Upper lobe of left lung (tissue), 6 donors: ENCODE measurements at regions not wholly inside any gene's neighbourhood (a gene's known extent, or its start where the extent isn't known, plus 50 kb on each side); places are given as distances from the start of the nearest gene placed in this dataset.

Source experiments
- ATAC-seq, 2 donors: fragments of 200-7000 bp; cut with Tn5 transposase; one replicate each; pipeline ENCODE4 v1.9.1; 2022; ENCODE audit warnings: mild to moderate bottlenecking in 2 of 2, moderate library complexity in 2 of 2; ENCODE audit not compliant: low FRiP score in 2 of 2
- DNase-seq, 2 donors: peaks; one replicate each; pipeline ENCODE4 v3.0.0-alpha.2; 2019 to 2020
- H3K27ac ChIP-seq, 4 donors: fragments of 200-600 bp; sonication (generic); one replicate each; pipeline ENCODE4 v1.5.1; 2016 to 2019
- H3K27me3 ChIP-seq, 4 donors: fragments of 200-600 bp; sonication (generic); one replicate each; pipeline ENCODE4 v1.5.1; 2017 to 2019
- H3K36me3 ChIP-seq, 4 donors: fragments of 200-600 bp; sonication (generic); one replicate each; pipeline ENCODE4 v1.5.1; 2016 to 2019
- H3K4me1 ChIP-seq, 4 donors: fragments of 200-600 bp; sonication (generic); one replicate each; pipeline ENCODE4 v1.5.1; 2018 to 2019
- H3K4me3 ChIP-seq, 4 donors: fragments of 200-600 bp; sonication (generic); one replicate each; pipeline ENCODE4 v1.5.1; 2017 to 2019; ENCODE audit warnings: mild to moderate bottlenecking in 2 of 4, moderate library complexity in 1 of 4
- H3K9me3 ChIP-seq, 4 donors: fragments of 200-600 bp; sonication (generic); one replicate each; pipeline ENCODE4 v1.5.1; 2018 to 2019
- CTCF ChIP-seq, 6 experiments: fragments of 450-650 bp in 4 of 6; fragments of 200-600 bp in 2 of 6; sonication (generic) in 2 of 6; IDR thresholded peaks; one replicate each; pipeline ENCODE4 v1.5.1; 2016 to 2019; ENCODE audit warnings: antibody characterized with exemption in 6 of 6
- EP300 ChIP-seq, 4 donors: sonication (generic); formaldehyde crosslinking; IDR thresholded peaks; one replicate each; pipeline ENCODE4 v1.5.1; 2017; ENCODE audit warnings: antibody characterized with exemption in 4 of 4, control low read depth in 2 of 4
- POLR2A ChIP-seq, 4 donors: fragments of 450-650 bp; IDR thresholded peaks; one replicate each; pipeline ENCODE4 v1.5.1; 2016 to 2017; ENCODE audit warnings: antibody characterized with exemption in 4 of 4, mild to moderate bottlenecking in 2 of 4
- POLR2AphosphoS5 ChIP-seq, 2 donors: sonication (generic); formaldehyde crosslinking; IDR thresholded peaks; one replicate each; pipeline ENCODE4 v1.5.1; 2017; ENCODE audit warnings: antibody characterized with exemption in 2 of 2
- WGBS, 2 donors: methylation state at CpG; one replicate each; pipeline ENCODE4 v1.1.5; 2017 to 2018; 5-methylcytosine and 5-hydroxymethylcytosine counted together
- donor health status: DM: no; HTN: no; CAD: no; lungs with moderate emphysema.
- donor health status: DM: no; HTN: yes; CAD: no; lungs with severe emphysema.

GRCh38 chr17:79438546-79439334 lies 172.1 kb downstream of the RBFOX3 start:
- Histone ChIP-seq H3K27me3 (peaks cover 0 to 5% (median 0%) of the 10 kb centered on the region in 4 donors), H3K36me3 (no peaks in the 10 kb centered on the region), H3K4me3 (no peak overlapping the region), H3K9me3 (no peaks in the 10 kb centered on the region), H3K27ac (no peak overlapping the region), H3K4me1 (no peaks in the 10 kb centered on the region)
- TF ChIP-seq POLR2A (IDR thresholded peaks at IDR 0.05) (no peak), CTCF (IDR thresholded peaks at IDR 0.05) (no peak), EP300 (IDR thresholded peaks at IDR 0.05) (no peak), POLR2AphosphoS5 (IDR thresholded peaks at IDR 0.05) (no peak)
- 69 to 73% methylated on average over 22 to 23 of the region's 23 CpGs for WGBS, 2 donors
- ATAC-seq = no peak
- peak in 1 of 2 donors; percentile 35 for DNase-seq

GRCh38 chr17:79438058-79438457 lies 172.8 kb downstream of the RBFOX3 start:
- no peak for TF ChIP-seq EP300 (IDR thresholded peaks at IDR 0.05)
- no peak for TF ChIP-seq POLR2A (IDR thresholded peaks at IDR 0.05)
- TF ChIP-seq CTCF (IDR thresholded peaks at IDR 0.05) = no peak
- TF ChIP-seq POLR2AphosphoS5 (IDR thresholded peaks at IDR 0.05) = no peak
- Histone ChIP-seq H3K27me3 (peaks cover 0 to 5% (median 0%) of the 10 kb centered on the region in 4 donors), H3K36me3 (no peaks in the 10 kb centered on the region), H3K9me3 (no peaks in the 10 kb centered on the region), H3K4me1 (no peaks in the 10 kb centered on the region), H3K4me3 (no peak overlapping the region), H3K27ac (no peak overlapping the region)
- DNase-seq = no peak
- no peak for ATAC-seq
- 77 to 80% methylated on average over 1 to 4 of the region's 4 CpGs for WGBS, 2 donors

- H3K27ac ChIP-seq = no peak overlapping the region
- no peaks in the 10 kb centered on the region for H3K36me3 ChIP-seq
- peaks cover 0 to 5% (median 0%) of the 10 kb centered on the region in 4 donors for H3K27me3 ChIP-seq
- no peaks in the 10 kb centered on the region for H3K9me3 ChIP-seq
- DNase-seq (peak in 1 of 2 donors; percentile 70), ATAC-seq (no peak)
- no peaks in the 10 kb centered on the region for H3K4me1 ChIP-seq
- TF ChIP-seq POLR2A (IDR thresholded peaks at IDR 0.05) (no peak), CTCF (IDR thresholded peaks at IDR 0.05) (no peak), EP300 (IDR thresholded peaks at IDR 0.05) (no peak), POLR2AphosphoS5 (IDR thresholded peaks at IDR 0.05) (no peak)
- no peak overlapping the region for H3K4me3 ChIP-seq
- 64 to 66% methylated on average over 5 to 10 of the region's 11 CpGs for WGBS, 2 donors
Measured at GRCh38 chr17:79437081-79437480, 173.8 kb downstream of the RBFOX3 start.

- H3K36me3 ChIP-seq = no peaks in the 10 kb centered on the region
- no peaks in the 10 kb centered on the region for H3K9me3 ChIP-seq
- no peak overlapping the region for H3K4me3 ChIP-seq
- ATAC-seq (no peak), DNase-seq (peak in 1 of 2 donors; percentile 21)
- H3K27me3 ChIP-seq = peaks cover 0 to 5% (median 0%) of the 10 kb centered on the region in 4 donors
- WGBS, 2 donors = 70 to 81% methylated on average over 4 to 8 of the region's 8 CpGs
- TF ChIP-seq POLR2AphosphoS5 (IDR thresholded peaks at IDR 0.05) = no peak
- no peak overlapping the region for H3K27ac ChIP-seq
- H3K4me1 ChIP-seq = no peaks in the 10 kb centered on the region
Measured at GRCh38 chr17:79435962-79436361, 174.9 kb downstream of the RBFOX3 start.

GRCh38 chr17:79435296-79435695 lies 175.6 kb downstream of the RBFOX3 start:
- peak in 1 of 2 donors; percentile 47 for DNase-seq
- TF ChIP-seq POLR2AphosphoS5 (IDR thresholded peaks at IDR 0.05) = no peak
- TF ChIP-seq EP300 (IDR thresholded peaks at IDR 0.05) = no peak
- no peak for TF ChIP-seq POLR2A (IDR thresholded peaks at IDR 0.05)
- no peak for TF ChIP-seq CTCF (IDR thresholded peaks at IDR 0.05)
- no peak for ATAC-seq

More at GRCh38 chr17:79435296-79435695, 175.6 kb downstream of the RBFOX3 start:
- WGBS, 2 donors = 77 to 87% methylated on average over 3 to 6 of the region's 6 CpGs
- Histone ChIP-seq H3K36me3 (no peaks in the 10 kb centered on the region), H3K27ac (no peak overlapping the region), H3K9me3 (no peaks in the 10 kb centered on the region), H3K27me3 (peaks cover 0 to 5% (median 0%) of the 10 kb centered on the region in 4 donors), H3K4me1 (no peaks in the 10 kb centered on the region), H3K4me3 (no peak overlapping the region)
